GM19025 (cell line): ENCODE measurements at regions not wholly inside any gene's neighbourhood (a gene's known extent, or its start where the extent isn't known, plus 50 kb on each side); places are given as distances from the start of the nearest gene placed in this dataset.
A peak's percentile ranks its signal among the peaks of the same experiment; 100 is the strongest.
"Not testable (repeated sequence)": the region's sequence is repeated elsewhere in the genome, so short reads cannot be mapped to it uniquely, and the experiment has no call there.

Source experiments
- ATAC-seq: cut with Tn5 transposase; IDR thresholded peaks from one replicate; pipeline ENCODE4 v1.9.1; 2021; ENCODE audit warnings: mild to moderate bottlenecking, low read depth, moderate library complexity; ENCODE audit not compliant: unreplicated experiment

- ATAC-seq = no peak
Measured at GRCh38 chr4:117014236-117014635, 71.1 kb downstream of the TRAM1L1 start.

GRCh38 chr4:117010671-117011070 lies 74.7 kb downstream of the TRAM1L1 start:
- ATAC-seq = no peak

GRCh38 chr4:117001077-117001476 lies 84.3 kb downstream of the TRAM1L1 start:
- no peak for ATAC-seq

- ATAC-seq = no peak
Measured at GRCh38 chr4:116982656-116983055, 102.7 kb downstream of the TRAM1L1 start.

- not testable (repeated sequence) for ATAC-seq
Measured at GRCh38 chr4:116980436-116980835, 104.9 kb downstream of the TRAM1L1 start.

GRCh38 chr4:116959045-116959444 lies 126.3 kb downstream of the TRAM1L1 start:
- no peak for ATAC-seq

- ATAC-seq = no peak
Measured at GRCh38 chr4:116953947-116954346, 131.4 kb downstream of the TRAM1L1 start.

GRCh38 chr4:116952530-116953136 lies 132.7 kb downstream of the TRAM1L1 start:
- no peak for ATAC-seq

GRCh38 chr4:116949856-116950255 lies 135.5 kb downstream of the TRAM1L1 start:
- no peak for ATAC-seq

GRCh38 chr4:116942315-116942714 lies 143.1 kb downstream of the TRAM1L1 start:
- ATAC-seq = no peak

- ATAC-seq = no peak
Measured at GRCh38 chr4:116930329-116930728, 155.0 kb downstream of the TRAM1L1 start.

- no peak for ATAC-seq
Measured at GRCh38 chr4:116926631-116927295, 158.6 kb downstream of the TRAM1L1 start.

GRCh38 chr4:116925900-116926457 lies 159.4 kb downstream of the TRAM1L1 start:
- no peak for ATAC-seq

- no peak for ATAC-seq
Measured at GRCh38 chr4:116923389-116923788, 162.0 kb downstream of the TRAM1L1 start.

- ATAC-seq = no peak
Measured at GRCh38 chr4:116913451-116913850, 171.9 kb downstream of the TRAM1L1 start.

- ATAC-seq = no peak
Measured at GRCh38 chr4:116906758-116907157, 178.6 kb downstream of the TRAM1L1 start.

- no peak for ATAC-seq
Measured at GRCh38 chr4:116899561-116899960, 185.8 kb downstream of the TRAM1L1 start.

- no peak for ATAC-seq
Measured at GRCh38 chr4:116885579-116885978, 199.8 kb downstream of the TRAM1L1 start.

GRCh38 chr4:116882503-116882902 lies 202.9 kb downstream of the TRAM1L1 start:
- ATAC-seq = no peak

GRCh38 chr4:116881077-116881476 lies 204.3 kb downstream of the TRAM1L1 start:
- peak; percentile 90 for ATAC-seq

- ATAC-seq = peak; percentile 48
Measured at GRCh38 chr4:116880625-116881024, 204.8 kb downstream of the TRAM1L1 start.

GRCh38 chr4:116878280-116878679 lies 207.1 kb downstream of the TRAM1L1 start:
- no peak for ATAC-seq
